Neural progenitor cell (in vitro differentiated cells): ENCODE measurements at regions not wholly inside any gene's neighbourhood (a gene's known extent, or its start where the extent isn't known, plus 50 kb on each side); places are given as distances from the start of the nearest gene placed in this dataset.

Experiments used
- CTCF ChIP-seq: fragments of 200-600 bp; sonication (generic); IDR thresholded peaks from 2 replicates; pipeline ENCODE4 v1.5.1; 2017; ENCODE audit warnings: antibody characterized with exemption, mild to moderate bottlenecking
- EZH2phosphoT487 ChIP-seq: fragments of 200-600 bp; sonication (generic); IDR thresholded peaks from 2 replicates; pipeline ENCODE4 v1.6.1; 2017; ENCODE audit warnings: antibody characterized with exemption

GRCh38 chr2:125070726-125071505, 1045.8 kb downstream of the CNTNAP5 start:
- TF ChIP-seq CTCF (no peak), EZH2phosphoT487 (no peak)
